HG03095 (cell line): ENCODE measurements at regions not wholly inside any gene's neighbourhood (a gene's known extent, or its start where the extent isn't known, plus 50 kb on each side); places are given as distances from the start of the nearest gene placed in this dataset.
"Not testable (repeated sequence)": the region's sequence is repeated elsewhere in the genome, so short reads cannot be mapped to it uniquely, and the experiment has no call there.

Experiments
- ATAC-seq: cut with Tn5 transposase; IDR thresholded peaks from one replicate; pipeline ENCODE4 v1.9.1; 2021; ENCODE audit warnings: moderate library complexity; ENCODE audit not compliant: unreplicated experiment

DNA sequence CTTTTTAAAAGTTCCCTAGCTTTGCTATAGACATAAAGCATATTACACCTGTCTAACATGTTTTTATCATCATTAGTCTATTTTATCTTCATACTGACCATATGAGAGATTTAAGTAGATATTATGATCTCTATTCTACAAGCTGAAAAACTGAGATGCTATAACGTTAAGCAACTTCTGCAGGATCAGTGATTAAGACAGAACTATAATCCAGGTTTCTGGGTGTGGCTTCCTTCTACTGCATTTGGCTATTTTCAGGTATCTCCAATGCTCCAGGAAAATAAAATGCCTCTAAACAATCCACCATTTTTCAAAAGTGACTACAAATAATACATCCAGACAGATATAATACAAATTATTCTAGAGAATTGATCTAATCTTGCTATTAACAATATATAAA lies 53.4 kb downstream of the RGS2 start:
- no peak for ATAC-seq

DNA sequence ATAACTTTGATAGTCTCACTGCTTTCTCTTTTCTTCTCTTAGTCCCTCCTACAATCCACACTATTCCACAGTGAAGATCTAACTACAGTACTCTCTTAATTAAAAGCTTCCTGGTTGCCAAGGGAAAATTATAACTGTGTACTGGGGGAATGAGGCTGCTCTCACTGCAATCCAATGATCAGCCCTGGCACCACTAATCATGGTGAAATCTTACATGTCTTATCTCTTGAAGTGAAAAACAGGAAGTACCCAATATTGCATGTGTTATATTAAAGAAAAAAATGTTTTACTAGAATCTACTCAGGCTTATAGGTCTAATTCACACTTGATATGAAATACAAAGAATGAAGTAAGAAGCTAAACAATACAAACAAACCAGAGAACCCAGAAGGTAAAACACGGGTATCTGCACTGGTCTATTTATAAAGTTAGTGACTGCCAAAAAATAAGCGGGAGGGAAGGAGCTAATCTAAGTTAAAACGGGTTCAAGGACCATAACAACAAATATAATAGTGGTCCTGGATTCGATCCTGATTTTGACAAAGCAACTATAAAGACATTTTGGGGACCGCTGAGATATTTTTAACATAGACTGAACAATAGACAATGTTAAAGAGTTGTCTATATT lies 57.5 kb downstream of the RGS2 start:
- no peak for ATAC-seq

- no peak for ATAC-seq
Measured at GRCh38 chr1:192867180-192867579, 58.3 kb downstream of the RGS2 start.

- no peak for ATAC-seq
Measured at GRCh38 chr1:192869308-192869940, 60.6 kb downstream of the RGS2 start.

- no peak for ATAC-seq
Measured at GRCh38 chr1:192872010-192872409, 63.2 kb downstream of the RGS2 start.

GRCh38 chr1:192873836-192874235 lies 65.0 kb downstream of the RGS2 start:
- no peak for ATAC-seq

DNA sequence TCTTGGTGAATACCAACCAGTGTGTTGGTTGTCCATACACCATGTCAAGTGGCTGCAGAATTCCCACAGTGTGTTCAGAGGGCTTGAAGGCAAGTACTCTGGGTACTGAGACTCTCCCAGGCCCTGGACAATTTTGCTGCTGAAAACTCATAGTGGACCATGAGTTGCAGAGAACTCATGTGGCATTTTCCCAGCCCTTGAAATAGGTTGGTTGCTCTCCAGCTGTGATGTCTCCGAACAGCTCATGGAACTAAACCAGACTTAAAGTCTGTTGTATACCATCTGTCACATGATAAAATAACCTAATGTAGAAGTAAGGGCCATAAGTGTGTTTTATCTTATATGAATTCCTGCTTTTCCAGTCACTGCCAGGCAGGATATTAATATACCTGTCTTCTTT lies 67.8 kb downstream of the RGS2 start:
- ATAC-seq, result no peak

DNA sequence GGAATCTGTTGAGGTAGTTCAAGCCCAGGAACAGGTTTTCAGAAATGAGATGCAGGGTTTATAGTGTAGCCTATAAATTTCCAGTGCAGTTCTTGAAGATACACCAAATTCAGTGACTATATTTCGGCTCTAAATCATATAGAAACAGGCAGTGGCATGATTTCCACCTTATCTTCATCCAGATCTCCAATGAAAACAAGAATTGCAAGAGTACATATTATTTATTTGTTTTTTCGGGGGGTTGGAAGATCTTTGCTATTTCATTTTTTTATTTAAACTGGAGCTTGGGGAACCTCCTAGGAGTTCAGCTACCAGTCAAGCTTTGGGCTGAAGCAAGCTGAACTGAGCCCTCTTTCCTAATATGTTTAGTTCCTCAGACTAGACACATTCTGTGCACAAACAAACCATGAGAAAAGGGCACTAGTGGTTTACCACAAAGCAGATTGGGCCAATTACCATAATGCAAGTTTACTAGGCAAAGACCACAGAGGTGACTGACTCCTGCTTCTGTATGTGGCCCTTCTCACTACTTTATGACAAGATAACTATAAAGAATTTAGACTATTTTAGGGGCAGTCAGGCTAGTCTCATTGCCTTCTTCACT lies 68.5 kb downstream of the RGS2 start:
- ATAC-seq, result no peak

DNA sequence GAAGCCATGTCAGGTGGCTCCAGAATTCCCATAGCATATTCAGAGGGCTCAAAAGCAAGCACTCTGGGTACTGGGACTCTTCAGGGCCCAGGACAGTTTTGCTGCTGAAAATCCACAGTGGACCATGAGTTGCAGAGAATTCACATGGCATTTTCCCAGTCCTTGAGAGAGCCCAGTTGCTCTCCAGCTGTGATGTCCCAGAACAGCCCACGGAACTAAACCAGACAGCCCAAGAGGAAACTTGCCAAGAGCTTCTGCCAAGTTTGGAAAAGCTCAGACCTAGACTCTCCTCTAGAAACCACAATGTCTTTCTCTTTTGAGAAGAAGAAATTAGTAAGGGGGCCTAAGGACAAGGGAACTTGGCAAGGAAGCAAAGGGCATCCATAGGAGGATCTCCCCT lies 69.4 kb downstream of the RGS2 start:
- ATAC-seq, result no peak

GRCh38 chr1:192879406-192879805 lies 70.6 kb downstream of the RGS2 start:
- no peak for ATAC-seq

DNA sequence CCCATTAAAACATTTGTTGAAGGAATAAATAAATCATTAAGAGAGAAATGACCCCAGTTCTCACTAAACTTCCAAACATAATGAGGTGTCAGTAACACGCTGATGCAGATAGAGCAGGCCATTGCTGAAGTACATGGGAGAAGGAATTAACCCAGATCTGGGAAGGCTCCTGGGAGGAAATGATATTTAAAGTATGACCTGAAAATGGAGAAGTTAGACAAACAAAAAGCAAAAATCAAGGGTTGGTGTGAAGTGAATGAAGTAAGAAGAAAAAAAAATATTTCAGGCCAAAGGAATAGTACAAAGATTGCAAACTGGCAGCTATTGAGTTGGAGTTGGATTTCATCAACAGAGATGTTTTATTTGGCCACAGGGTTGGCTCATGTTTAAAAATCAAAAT lies 71.4 kb downstream of the RGS2 start:
- no peak for ATAC-seq

GRCh38 chr1:192884241-192884640 lies 75.4 kb downstream of the RGS2 start:
- no peak for ATAC-seq

DNA sequence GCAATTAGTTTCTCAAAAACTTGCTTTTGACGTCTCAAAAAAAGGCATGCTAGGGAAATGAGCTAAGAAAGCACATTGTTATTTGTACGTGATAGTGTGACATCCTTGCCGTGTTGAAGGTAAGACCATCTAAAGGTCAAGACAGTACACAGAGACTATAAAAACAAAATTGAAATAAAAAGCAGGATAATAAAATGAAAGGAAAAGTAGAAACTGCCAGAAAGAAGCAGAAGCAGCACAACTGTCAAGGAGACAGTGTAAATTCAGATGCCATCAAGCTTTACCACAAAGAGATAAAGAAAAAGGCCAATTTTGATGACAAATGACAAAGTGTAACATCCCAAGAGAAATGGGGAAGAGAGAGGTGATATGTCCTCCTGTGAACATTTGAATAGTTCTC lies 76.5 kb downstream of the RGS2 start:
- ATAC-seq, result not testable (repeated sequence)

- no peak for ATAC-seq
Measured at GRCh38 chr1:192887426-192887825, 78.6 kb downstream of the RGS2 start.

DNA sequence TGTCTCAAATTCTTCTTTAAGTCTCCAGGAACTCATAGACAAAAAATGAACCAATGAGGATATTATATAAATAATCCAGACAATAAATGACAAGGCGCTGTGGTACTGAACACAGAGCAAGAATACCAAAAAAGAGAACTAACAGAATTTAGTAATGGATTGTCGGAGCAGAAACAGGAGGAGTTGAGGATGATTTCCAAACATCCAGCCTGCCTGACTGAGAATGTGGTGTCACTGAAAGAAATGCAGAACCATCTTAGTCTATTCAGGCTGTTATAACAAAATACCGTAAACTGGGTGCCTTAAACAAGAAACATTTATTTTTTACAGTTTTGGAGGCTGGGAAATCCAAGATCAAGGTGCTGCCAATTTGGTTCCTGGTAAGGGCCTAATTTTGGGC lies 79.7 kb downstream of the RGS2 start:
- no peak for ATAC-seq

DNA sequence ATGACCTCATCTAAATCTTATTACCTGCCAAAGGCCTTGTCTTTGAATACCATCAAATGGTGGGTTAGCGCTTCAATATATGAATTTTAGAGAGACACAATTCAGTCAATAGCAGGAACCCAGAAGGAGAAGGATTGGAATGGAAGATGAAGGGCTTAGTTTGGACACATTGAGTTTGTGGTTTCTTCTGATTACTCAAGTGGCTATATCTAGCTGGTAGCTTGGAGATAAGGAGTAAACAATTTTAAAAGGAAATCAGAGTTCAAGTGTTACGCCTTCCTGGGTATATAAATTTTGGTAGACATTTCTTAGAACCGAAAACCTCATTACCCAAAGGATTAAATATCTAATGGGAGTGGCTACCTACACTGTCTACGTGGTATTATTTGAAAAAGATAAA lies 80.2 kb downstream of the RGS2 start:
- no peak for ATAC-seq

- ATAC-seq, result no peak
Measured at GRCh38 chr1:192890134-192890533, 81.3 kb downstream of the RGS2 start.

- ATAC-seq, result no peak
Measured at GRCh38 chr1:192892934-192893333, 84.1 kb downstream of the RGS2 start.

- not testable (repeated sequence) for ATAC-seq
Measured at GRCh38 chr1:192895487-192895886, 86.6 kb downstream of the RGS2 start.

DNA sequence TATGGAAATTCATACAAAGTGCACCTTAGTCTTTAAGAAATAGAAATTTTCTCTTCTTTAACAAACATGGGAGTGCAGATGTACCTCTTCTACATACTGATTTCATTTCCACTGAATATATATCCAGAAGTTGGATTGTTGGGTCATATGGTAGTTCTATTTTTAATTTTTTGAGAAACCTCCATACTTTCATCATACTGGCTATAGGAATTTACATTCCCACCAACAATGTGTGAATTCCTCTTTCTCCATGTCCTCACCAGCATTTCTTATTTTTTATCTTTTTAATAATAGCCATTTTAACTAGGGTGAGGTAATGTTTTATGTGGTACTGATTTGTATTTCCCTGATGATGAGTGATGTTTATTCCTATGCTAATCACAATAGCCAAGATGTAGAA lies 87.5 kb downstream of the RGS2 start:
- no peak for ATAC-seq

- ATAC-seq, result no peak
Measured at GRCh38 chr1:192901500-192901899, 92.7 kb downstream of the RGS2 start.

GRCh38 chr1:192903142-192903541 lies 94.3 kb downstream of the RGS2 start:
- no peak for ATAC-seq
